ENCODE measurements at regions not wholly inside any gene's neighbourhood (a gene's known extent, or its start where the extent isn't known, plus 50 kb on each side); places are given as distances from the start of the nearest gene placed in this dataset.

DNA sequence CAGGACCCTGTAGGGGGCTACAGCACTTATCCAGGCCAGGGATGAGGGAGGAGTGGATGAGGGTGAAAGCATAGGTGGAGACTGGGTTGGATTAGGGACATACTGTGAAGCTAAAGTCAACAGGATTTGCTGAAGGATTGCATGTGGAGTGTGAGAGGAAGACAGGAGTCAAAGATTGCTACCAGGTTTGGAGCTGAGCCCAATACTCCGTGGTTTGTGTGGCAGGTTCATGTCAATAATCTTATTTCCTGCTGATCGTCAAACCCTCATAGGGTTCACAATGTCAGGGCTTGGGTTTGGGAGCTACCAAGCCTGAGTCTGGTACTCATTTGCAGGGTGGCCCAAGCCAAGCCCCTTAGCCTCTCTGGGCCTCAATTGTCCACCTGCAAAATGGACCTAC lies 77.1 kb upstream of the PLXNC1 start:
- Histone ChIP-seq H3K9me2 (ENCODE audit: insufficient read depth) (no peaks in the 10 kb centered on the region), H3K4me1 (ENCODE audit: control insufficient read depth in 1 of 2, insufficient read depth in 2 of 2, low read length in 2 of 2) (0 out of 4 replicates have a peak, but pooled peaks cover 0 to 3% of the 10 kb centered on the region in 2 experiments), H3K36me3 (ENCODE audit: control insufficient read depth in 1 of 2, insufficient read depth in 2 of 2, low read length in 2 of 2) (no peaks in the 10 kb centered on the region), H3K9ac (ENCODE audit: low read length) (no peak overlapping the region), H3K27me3 (ENCODE audit: insufficient read depth, low read length) (no peaks in the 10 kb centered on the region), H4K20me1 (ENCODE audit: insufficient read depth) (no peaks in the 10 kb centered on the region), H3K27ac (ENCODE audit: low read depth, low read length) (no peak overlapping the region), H3K79me2 (ENCODE audit: insufficient read depth, low read length) (no peaks in the 10 kb centered on the region), H3K9me3 (ENCODE audit: control insufficient read depth in 1 of 2, insufficient read depth in 1 of 2, low read depth in 1 of 2, low read length in 2 of 2) (no peaks in the 10 kb centered on the region), H2AFZ (ENCODE audit: low read depth, low read length, poor library complexity, severe bottlenecking) (no peak overlapping the region), H3K4me2 (ENCODE audit: low read length) (no peak overlapping the region), H3K4me3 (replicated peaks in 1 of 2; ENCODE audit: low read depth in 1 of 2, low read length in 2 of 2) (no peak overlapping the region)
- ChIA-PET RAD21 (ENCODE audit: low non-redundant PET in 1 of 2, low total read pairs in 2 of 2, uncharacterized antibody in 2 of 2, unreplicated experiment in 2 of 2) (no interaction called here), POLR2A (no interaction called here), CTCF (interaction anchor here (0.7 kb wide), 1 partner anchor 674 kb away, joined by 4 read pairs; no protein-coding TSS in a partner anchor)
- TF ChIP-seq FOSL1 (IDR thresholded peaks at IDR 0.05; ENCODE audit: low read depth) (no peak), TCF7L2 (IDR thresholded peaks at IDR 0.05; ENCODE audit: borderline replicate concordance, extremely low read depth, insufficient read depth, insufficient read length) (no peak), EZH2phosphoT487 (IDR thresholded peaks at IDR 0.05; ENCODE audit: borderline replicate concordance) (no peak), SIN3A (IDR thresholded peaks at IDR 0.05; ENCODE audit: low read depth) (no peak), YY1 (IDR thresholded peaks at IDR 0.05; ENCODE audit: extremely low read depth, insufficient replicate concordance, low read depth, low read length) (no peak), POLR2A (IDR thresholded peaks at IDR 0.05; ENCODE audit: borderline replicate concordance, extremely low read depth, insufficient read depth, insufficient read length) (no peak), EGR1 (IDR thresholded peaks at IDR 0.05; ENCODE audit: low read depth) (no peak), ELF1 (IDR thresholded peaks at IDR 0.05; ENCODE audit: borderline replicate concordance, low read depth) (no peak), RAD21 (IDR thresholded peaks at IDR 0.05; ENCODE audit: low read depth) (no peak), JUND (IDR thresholded peaks at IDR 0.05) (no peak), ZFX (IDR thresholded peaks at IDR 0.05) (no peak), CBX3 (IDR thresholded peaks at IDR 0.05; ENCODE audit: low read depth) (no peak), SRF (IDR thresholded peaks at IDR 0.05; ENCODE audit: low read depth) (no peak), POLR2AphosphoS5 (IDR thresholded peaks at IDR 0.05; ENCODE audit: low read depth, low read length) (no peak)
- TF ChIP-seq, protein P1, sequence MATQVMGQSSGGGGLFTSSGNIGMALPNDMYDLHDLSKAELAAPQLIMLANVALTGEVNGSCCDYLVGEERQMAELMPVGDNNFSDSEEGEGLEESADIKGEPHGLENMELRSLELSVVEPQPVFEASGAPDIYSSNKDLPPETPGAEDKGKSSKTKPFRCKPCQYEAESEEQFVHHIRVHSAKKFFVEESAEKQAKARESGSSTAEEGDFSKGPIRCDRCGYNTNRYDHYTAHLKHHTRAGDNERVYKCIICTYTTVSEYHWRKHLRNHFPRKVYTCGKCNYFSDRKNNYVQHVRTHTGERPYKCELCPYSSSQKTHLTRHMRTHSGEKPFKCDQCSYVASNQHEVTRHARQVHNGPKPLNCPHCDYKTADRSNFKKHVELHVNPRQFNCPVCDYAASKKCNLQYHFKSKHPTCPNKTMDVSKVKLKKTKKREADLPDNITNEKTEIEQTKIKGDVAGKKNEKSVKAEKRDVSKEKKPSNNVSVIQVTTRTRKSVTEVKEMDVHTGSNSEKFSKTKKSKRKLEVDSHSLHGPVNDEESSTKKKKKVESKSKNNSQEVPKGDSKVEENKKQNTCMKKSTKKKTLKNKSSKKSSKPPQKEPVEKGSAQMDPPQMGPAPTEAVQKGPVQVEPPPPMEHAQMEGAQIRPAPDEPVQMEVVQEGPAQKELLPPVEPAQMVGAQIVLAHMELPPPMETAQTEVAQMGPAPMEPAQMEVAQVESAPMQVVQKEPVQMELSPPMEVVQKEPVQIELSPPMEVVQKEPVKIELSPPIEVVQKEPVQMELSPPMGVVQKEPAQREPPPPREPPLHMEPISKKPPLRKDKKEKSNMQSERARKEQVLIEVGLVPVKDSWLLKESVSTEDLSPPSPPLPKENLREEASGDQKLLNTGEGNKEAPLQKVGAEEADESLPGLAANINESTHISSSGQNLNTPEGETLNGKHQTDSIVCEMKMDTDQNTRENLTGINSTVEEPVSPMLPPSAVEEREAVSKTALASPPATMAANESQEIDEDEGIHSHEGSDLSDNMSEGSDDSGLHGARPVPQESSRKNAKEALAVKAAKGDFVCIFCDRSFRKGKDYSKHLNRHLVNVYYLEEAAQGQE (IDR thresholded peaks at IDR 0.05; ENCODE audit: low read depth): no peak
- TF ChIP-seq, protein P2, sequence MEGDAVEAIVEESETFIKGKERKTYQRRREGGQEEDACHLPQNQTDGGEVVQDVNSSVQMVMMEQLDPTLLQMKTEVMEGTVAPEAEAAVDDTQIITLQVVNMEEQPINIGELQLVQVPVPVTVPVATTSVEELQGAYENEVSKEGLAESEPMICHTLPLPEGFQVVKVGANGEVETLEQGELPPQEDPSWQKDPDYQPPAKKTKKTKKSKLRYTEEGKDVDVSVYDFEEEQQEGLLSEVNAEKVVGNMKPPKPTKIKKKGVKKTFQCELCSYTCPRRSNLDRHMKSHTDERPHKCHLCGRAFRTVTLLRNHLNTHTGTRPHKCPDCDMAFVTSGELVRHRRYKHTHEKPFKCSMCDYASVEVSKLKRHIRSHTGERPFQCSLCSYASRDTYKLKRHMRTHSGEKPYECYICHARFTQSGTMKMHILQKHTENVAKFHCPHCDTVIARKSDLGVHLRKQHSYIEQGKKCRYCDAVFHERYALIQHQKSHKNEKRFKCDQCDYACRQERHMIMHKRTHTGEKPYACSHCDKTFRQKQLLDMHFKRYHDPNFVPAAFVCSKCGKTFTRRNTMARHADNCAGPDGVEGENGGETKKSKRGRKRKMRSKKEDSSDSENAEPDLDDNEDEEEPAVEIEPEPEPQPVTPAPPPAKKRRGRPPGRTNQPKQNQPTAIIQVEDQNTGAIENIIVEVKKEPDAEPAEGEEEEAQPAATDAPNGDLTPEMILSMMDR (IDR thresholded peaks at IDR 0.05 in 2 of 3, conservative IDR thresholded peaks at IDR 0.05 in 1 of 3; ENCODE audit: borderline replicate concordance in 1 of 3, insufficient read depth in 1 of 3, low read depth in 2 of 3, low read length in 2 of 3): no peak
- ATAC-seq (no peak), DNase-seq (ENCODE audit: low read depth, low spot score) (no peak)
- intact Hi-C loops (cut with micrococcal nuclease): no loop called here
- no TSS peak for BruUV-seq (replicated peaks)

All from HCT116 (cell line).